Thoracic aorta (tissue), 2 donors: ENCODE measurements at regions not wholly inside any gene's neighbourhood (a gene's known extent, or its start where the extent isn't known, plus 50 kb on each side); places are given as distances from the start of the nearest gene placed in this dataset.
A peak's percentile ranks its signal among the peaks of the same experiment; 100 is the strongest.

Source experiments
- ATAC-seq: fragments of 150-250 bp; one replicate; pipeline ENCODE4 v1.8.0; 2017; ENCODE audit warnings: low read depth; ENCODE audit not compliant: insufficient number of reproducible peaks, low FRiP score
- DNase-seq: peaks from one replicate; pipeline ENCODE4 v3.0.0-alpha.2; 2020; ENCODE audit warnings: low spot score
- H3K27ac ChIP-seq, 2 donors: fragments of 200-600 bp; sonication (generic); 1 replicate in 1 of 2; 2 replicates in 1 of 2; pipeline ENCODE4 v1.5.1; 2016; ENCODE audit warnings: mild to moderate bottlenecking in 2 of 2, moderate library complexity in 2 of 2
- H3K27me3 ChIP-seq: fragments of 200-600 bp; sonication (generic); replicated peaks from 2 replicates; pipeline ENCODE4 v1.6.0; 2016; ENCODE audit warnings: mild to moderate bottlenecking; ENCODE audit not compliant: insufficient read depth
- H3K36me3 ChIP-seq: fragments of 200-600 bp; sonication (generic); one replicate; pipeline ENCODE4 v1.5.1; 2016
- H3K4me1 ChIP-seq, 2 donors: fragments of 200-600 bp; sonication (generic); 1 replicate in 1 of 2; 2 replicates in 1 of 2; pipeline versions ENCODE4 v1.5.1 to v1.6.0; 2016; ENCODE audit warnings: low read depth in 2 of 2, mild to moderate bottlenecking in 1 of 2; ENCODE audit not compliant: control insufficient read depth in 1 of 2
- H3K4me3 ChIP-seq: fragments of 200-600 bp; sonication (generic); 2 replicates; pipeline ENCODE4 v1.5.1; 2016; ENCODE audit warnings: mild to moderate bottlenecking
- H3K9me3 ChIP-seq: fragments of 200-600 bp; sonication (generic); 2 replicates; pipeline ENCODE4 v1.5.1; 2016
- TF ChIP-seq, protein P1 (sequence below): fragments of 200-600 bp; sonication (generic); IDR thresholded peaks from one replicate; pipeline ENCODE4 v1.5.1; 2019; ENCODE audit warnings: antibody characterized with exemption

DNA sequence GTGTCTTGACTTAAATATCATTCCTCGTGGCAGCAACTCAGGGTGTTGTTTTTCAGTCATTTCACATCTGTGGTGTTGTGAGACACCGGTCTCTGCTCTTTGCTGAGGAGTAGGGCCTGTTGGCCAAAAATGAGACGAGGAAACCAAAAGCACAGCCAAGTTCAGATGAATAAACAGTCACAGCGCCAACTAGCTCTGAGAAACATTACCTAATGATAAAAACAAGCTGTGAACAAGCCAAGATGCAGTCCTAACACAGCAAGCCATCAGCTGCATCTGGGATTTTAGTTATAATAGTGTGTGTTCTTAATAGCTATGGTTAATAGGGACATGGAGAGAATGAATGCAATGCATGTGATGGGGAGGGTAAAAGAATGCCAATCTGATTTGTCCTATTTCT is 843.4 kb upstream of the DPPA4 start:
- H3K27ac ChIP-seq, result peak overlapping the region; percentile 33 to 56
- H3K4me1 ChIP-seq, result peaks cover 9 to 29% of the 10 kb centered on the region in 2 donors
- TF ChIP-seq, protein P1, sequence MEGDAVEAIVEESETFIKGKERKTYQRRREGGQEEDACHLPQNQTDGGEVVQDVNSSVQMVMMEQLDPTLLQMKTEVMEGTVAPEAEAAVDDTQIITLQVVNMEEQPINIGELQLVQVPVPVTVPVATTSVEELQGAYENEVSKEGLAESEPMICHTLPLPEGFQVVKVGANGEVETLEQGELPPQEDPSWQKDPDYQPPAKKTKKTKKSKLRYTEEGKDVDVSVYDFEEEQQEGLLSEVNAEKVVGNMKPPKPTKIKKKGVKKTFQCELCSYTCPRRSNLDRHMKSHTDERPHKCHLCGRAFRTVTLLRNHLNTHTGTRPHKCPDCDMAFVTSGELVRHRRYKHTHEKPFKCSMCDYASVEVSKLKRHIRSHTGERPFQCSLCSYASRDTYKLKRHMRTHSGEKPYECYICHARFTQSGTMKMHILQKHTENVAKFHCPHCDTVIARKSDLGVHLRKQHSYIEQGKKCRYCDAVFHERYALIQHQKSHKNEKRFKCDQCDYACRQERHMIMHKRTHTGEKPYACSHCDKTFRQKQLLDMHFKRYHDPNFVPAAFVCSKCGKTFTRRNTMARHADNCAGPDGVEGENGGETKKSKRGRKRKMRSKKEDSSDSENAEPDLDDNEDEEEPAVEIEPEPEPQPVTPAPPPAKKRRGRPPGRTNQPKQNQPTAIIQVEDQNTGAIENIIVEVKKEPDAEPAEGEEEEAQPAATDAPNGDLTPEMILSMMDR, result no peak
- ATAC-seq, result no peak
- no peaks in the 10 kb centered on the region for H3K9me3 ChIP-seq
- no peaks in the 10 kb centered on the region for H3K36me3 ChIP-seq
- H3K27me3 ChIP-seq, result no peaks in the 10 kb centered on the region
- H3K4me3 ChIP-seq, result peak overlapping the region; percentile 46
- DNase-seq, result no peak

GRCh38 chr3:110181226-110181625 is 843.9 kb upstream of the DPPA4 start:
- H3K9me3 ChIP-seq, result no peaks in the 10 kb centered on the region
- H3K4me3 ChIP-seq, result peak overlapping the region; percentile 46
- ATAC-seq (no peak), DNase-seq (no peak)
- H3K36me3 ChIP-seq, result no peaks in the 10 kb centered on the region
- TF ChIP-seq, protein P1, result no peak
- H3K27ac ChIP-seq, result peak overlapping the region; percentile 33 to 56
- peaks cover 9 to 29% of the 10 kb centered on the region in 2 donors for H3K4me1 ChIP-seq
- H3K27me3 ChIP-seq, result no peaks in the 10 kb centered on the region

DNA sequence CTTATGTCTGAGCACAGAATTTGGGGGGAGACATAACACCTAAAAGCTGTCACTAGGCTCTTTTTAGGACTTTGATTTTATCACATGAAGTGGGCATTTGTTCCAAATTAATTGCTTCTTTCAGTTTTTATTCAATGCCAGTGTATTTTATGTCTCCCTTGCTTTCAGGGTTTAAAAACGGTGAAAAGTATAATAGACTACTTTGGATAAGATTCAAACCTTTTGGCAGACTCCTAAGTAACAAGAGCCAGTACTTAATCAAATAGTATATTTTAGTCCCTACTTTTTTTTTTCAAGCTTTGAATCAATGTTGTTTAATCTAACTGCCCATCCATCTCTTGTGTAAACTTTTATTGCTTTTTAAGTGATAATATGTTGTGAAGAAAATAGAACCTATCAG is 847.2 kb upstream of the DPPA4 start:
- Histone ChIP-seq H3K4me3 (no peak overlapping the region), H3K27ac (no peak overlapping the region), H3K9me3 (peaks cover under 1% of the 10 kb centered on the region), H3K27me3 (no peaks in the 10 kb centered on the region), H3K4me1 (peaks cover 9 to 29% of the 10 kb centered on the region in 2 donors), H3K36me3 (no peaks in the 10 kb centered on the region)
- DNase-seq, result no peak
- TF ChIP-seq, protein P1, result no peak
- ATAC-seq, result no peak

- no peak for DNase-seq
- Histone ChIP-seq H3K9me3 (peaks cover 5% of the 10 kb centered on the region), H3K4me1 (no peaks in the 10 kb centered on the region), H3K36me3 (no peaks in the 10 kb centered on the region), H3K27me3 (no peaks in the 10 kb centered on the region), H3K4me3 (no peak overlapping the region), H3K27ac (no peak overlapping the region)
- no peak for ATAC-seq
- TF ChIP-seq, protein P1, result no peak
These were observed 855.7 kb upstream of the DPPA4 start for GRCh38 chr3:110193074-110193473.

DNA sequence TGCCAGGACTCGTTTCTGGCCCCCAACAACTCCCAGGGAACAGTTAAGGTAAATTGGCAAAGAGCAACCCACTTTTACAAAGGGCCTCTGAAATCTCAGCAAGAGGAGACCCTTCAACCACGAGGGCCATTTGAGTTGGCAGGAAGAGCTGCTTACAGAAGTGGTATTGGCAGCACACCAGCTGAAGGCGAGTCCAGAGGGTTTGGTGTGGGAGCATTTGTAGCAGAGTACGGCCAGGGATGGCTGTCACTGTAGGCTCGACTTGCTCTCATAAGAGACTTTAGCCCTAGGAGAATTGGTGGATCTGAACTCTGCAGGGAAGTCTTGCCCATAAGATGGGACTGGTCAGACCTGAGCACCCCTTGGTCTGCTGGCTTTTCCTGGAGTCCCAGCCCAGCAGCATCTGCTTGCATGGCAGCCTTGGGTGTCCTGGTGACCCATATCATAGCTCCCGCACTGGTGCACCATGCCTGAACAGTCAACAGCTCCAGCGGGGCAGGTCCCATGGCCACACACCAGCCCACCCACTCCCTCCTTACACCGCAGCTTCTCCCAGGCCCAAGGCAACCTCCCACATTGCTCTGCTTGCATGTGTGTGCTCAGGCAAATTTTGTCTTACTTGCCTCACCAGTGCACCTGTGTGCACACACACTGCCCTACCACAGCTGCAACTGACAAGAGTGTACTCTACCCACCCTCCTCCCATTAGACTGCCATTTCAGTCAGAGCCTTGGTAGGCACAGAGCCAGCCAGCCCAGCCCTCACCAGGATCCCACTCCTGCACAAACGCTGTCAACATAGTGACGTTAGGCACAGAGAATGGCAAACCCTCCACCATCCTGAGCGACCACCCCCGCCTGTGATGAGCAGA is 861.6 kb upstream of the DPPA4 start:
- H3K27ac ChIP-seq, result no peak overlapping the region
- no peaks in the 10 kb centered on the region for H3K4me1 ChIP-seq
- no peak overlapping the region for H3K4me3 ChIP-seq
- ATAC-seq (no peak), DNase-seq (no peak)
- H3K36me3 ChIP-seq, result no peaks in the 10 kb centered on the region
- TF ChIP-seq, protein P1, result no peak
- H3K9me3 ChIP-seq, result no peaks in the 10 kb centered on the region
- H3K27me3 ChIP-seq, result no peaks in the 10 kb centered on the region
